Stimulated activated CD4-positive, alpha-beta T cell treated with anti-CD3 and anti-CD28 coated beads, Interleukin-4, amount 100 ng/mL, for 1 hour (primary cell): ENCODE measurements at regions not wholly inside any gene's neighbourhood (a gene's known extent, or its start where the extent isn't known, plus 50 kb on each side); places are given as distances from the start of the nearest gene placed in this dataset.
"Not testable (repeated sequence)": the region's sequence is repeated elsewhere in the genome, so short reads cannot be mapped to it uniquely, and the experiment has no call there.

Experiments
- DNase-seq: peaks from one replicate; pipeline ENCODE4 v3.0.0-alpha.2; 2020

DNA sequence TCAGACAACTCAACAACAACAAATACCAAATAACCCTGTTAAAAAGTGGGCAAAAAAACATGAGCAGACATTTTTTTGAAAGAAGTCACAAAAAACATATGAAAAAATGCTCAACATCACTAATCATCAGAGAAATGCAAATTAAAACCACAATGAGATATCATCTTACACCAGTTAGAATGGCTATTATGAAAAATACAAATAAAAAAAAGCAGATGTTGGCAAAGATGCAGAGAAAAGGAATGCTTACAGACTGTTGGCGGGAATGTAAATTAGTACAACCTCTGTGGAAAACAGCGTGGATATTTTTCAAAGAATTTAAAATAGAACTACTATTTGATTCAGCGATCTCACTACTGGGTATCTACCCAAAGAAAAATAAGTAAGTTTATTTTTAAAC, 114.0 kb downstream of the SLC38A4 start:
- no peak for DNase-seq

DNA sequence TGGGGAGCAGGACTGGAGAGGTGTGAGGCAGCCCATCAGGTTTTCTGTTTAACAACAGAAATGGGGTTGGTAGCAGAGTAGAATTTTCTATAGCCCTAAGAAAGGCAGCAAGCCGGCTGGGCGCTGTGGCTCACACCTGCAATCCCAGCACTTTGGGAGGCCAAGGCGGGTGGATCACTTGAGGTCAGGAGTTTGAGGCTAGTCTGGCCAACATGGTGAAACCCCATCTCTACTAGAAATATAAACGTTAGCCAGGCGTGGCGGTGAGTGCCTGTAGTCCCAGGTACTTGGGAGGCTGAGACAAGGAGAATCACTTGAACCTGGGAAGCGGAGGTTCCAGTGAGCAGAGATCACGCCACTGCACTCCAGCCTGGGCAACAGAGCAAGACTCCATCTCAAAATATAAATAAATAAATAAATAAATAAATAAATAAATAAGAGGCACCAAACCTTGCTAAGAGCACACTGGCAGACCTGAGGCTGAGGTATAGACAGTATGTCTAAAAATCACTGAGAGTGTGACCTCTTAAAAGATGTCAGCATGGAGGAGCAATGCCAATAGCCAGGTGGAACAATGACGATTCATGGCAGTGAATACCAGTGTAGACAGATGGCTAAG, 115.6 kb downstream of the SLC38A4 start:
- DNase-seq = no peak

DNA sequence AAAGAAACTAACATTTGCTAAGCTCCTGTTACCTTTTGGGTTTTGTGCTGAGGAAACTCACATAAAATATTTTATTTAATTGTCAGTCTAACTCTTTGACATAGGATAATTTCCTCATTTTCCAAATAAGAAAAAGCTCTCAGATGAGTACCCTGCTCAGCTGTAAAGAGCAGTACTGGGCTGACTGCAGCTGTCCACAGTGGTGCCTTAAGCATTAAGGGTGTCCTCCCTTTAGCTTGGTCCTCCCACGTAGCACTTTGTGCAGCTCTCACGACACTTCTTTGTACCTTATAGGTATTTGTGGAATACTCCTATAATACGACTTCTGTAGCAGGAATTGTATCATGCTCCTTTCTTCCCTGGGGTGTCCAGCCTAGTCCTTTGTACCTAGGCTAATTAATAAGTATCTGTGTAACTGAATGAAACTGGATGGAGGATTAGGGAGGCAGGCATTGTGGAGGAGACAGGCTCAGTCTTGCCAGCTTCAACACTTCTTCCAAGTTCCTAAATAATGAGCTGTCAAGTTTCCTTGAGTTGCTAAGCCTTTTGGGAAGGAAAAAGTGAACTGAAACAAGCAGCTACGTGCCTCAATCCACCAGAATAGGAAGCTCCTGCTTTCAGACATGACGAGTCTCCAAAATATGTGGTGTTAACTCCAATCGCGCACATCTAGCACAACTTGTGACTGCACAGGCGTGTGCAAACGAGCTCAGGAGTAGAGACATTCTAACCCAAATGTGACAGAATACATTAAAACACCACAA, 123.0 kb downstream of the SLC38A4 start:
- DNase-seq = no peak

DNA sequence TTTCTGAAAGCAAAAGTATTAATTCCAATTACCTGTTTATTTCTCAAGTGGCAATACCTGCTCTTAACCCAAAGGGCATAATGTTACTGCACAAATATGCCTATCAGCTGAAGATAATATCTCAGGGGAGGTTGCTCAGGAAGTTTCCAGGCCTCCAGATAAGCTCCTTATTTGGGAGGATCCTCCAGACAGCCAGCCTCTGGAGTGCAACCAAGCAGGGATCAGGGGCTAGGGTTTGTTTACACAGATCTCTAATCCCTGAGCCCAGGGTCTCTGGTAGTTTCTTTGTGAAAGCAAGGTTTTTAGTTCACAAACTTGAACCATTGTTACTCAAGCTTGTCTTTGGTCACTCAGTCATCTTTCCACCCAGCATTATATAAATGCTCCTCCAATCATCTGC, 124.4 kb downstream of the SLC38A4 start:
- DNase-seq = no peak

DNA sequence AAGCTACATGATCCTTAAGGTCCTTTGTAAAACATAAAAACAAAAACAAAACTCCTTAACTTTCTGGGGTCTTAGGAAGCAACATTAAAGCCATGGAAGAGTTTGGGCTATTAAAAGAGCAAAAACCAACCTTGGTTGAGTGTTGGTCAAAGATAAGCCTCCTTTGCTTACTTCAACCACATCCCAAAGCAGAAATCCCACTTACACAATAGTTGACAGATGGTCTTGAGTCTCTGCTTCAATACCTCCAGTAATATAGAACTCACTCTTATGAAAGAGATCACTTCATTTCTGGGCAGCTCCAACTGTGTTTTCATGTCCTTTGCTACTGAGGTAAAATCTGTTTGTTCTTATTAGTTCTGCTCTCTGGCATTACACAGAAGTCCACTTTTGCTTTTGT, 125.8 kb downstream of the SLC38A4 start:
- no peak for DNase-seq

DNA sequence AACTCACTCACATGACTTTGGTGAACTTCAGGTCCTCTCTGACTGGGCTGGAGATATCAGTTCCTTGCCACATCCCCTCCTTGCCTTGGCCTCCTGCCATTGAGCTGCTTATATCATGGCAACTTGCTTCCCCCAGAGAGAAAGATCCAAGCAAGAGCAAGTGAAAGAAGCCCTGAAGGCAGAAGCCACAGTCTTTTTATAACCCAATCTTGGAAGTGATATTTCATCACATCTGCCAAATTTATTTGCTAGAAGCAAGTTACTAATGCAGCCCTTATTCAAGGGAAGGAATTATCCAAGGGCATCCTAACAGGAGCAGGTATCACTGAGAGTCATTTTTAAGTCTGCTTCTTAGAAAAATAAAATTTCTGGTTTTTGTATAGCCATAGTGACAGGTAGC, 127.8 kb downstream of the SLC38A4 start:
- no peak for DNase-seq

DNA sequence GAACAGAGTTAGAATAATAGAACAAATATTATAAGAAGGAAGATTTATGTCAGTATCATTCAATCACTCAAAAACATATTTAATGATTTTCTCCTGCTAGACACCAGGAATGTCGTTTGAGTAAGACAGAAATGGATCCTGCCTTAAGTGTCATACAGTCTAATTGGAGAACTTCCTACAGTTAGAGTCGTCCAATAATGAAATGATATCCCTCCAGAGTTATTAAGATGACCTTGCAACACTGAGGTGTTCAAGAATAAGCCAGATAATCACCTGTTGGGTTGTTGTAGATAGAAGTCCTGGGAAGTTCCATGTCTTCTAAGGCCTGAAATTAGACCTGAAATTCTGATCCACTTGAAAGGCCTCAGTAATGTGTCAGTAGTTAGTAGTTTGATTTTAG, 132.3 kb downstream of the SLC38A4 start:
- no peak for DNase-seq

DNA sequence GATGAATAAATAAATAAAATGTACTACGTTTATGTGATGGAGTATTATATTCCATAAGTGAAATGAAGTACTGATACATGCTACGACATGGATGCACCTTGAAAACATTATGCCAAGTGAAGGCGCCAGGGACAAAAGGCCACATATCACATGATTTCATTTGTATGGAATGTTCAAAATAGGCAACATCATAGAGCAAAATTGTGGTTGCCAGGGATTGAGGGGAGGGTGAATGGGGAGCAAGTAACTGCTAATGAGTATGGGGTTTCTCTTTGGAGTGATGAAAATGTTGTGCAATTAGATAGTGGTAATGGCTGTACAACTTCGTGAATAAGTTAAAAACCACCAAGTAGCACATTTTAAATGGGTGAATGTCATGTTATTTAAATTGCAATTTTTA, 132.8 kb downstream of the SLC38A4 start:
- no peak for DNase-seq

DNA sequence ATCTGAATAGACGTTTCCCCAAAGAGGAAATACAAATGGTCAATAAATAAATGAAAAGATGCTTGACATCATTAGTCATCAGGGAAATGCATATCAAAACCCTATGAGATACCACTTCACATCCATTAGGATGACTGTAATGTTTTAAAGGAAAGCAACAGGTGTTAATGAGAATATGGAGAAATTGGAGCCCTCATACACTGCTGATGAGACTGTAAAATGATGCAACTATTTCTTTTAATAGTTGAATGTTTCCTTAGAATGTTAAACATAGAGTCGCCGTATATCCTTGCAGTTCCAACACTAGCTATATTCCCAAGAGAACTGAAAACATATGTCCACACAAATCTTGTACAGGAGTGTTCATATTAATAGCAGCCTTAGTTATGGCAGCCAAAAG, 133.2 kb downstream of the SLC38A4 start:
- DNase-seq = no peak

DNA sequence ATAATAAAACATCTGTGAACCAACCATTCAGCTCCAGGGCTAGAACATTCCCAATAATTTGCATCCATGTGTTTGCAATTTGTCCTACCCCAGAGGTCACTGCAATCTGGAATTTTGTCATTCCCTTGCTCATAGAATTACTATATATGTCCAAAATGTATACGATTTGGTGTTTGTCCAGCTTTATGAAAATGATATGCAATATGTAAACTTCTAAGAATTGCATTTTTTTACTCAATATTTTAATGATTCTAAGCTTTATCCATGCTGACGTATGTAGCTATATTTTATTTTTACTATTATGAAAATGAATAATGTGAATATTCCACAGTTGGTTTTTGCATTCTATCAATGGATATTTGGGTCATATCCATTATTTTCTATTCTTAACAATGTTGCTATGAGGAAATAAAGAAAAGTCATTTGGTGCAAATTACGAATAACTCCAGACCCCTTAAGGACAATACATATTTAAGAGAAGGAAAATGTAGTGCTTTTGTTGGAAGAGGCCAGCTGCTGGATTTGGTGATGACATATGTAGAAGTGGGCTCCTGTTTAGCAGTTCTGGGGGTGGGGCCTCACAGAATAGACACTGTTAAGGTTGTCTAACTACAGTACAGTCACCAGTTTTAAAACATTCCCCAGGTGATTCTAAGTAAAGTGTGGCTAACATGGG, 139.4 kb downstream of the SLC38A4 start:
- DNase-seq = no peak

DNA sequence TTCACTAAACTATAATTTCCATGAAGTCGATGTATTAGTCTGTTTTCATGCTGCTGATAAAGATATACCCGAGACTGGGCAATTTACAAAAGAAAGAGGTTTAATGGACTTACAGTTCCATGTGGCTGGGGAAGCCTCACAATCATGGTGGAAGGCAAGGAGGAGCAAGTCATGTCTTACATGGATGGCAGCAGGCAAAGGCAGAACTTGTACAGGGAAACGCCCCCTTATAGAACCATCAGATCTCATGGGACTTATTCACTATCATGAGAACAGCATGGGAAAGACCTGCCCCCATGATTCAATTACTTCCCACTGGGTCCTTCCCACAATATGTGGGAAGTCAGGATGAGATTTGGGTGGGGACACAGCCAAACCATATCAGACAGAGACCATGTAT, 141.6 kb downstream of the SLC38A4 start:
- DNase-seq = not testable (repeated sequence)

DNA sequence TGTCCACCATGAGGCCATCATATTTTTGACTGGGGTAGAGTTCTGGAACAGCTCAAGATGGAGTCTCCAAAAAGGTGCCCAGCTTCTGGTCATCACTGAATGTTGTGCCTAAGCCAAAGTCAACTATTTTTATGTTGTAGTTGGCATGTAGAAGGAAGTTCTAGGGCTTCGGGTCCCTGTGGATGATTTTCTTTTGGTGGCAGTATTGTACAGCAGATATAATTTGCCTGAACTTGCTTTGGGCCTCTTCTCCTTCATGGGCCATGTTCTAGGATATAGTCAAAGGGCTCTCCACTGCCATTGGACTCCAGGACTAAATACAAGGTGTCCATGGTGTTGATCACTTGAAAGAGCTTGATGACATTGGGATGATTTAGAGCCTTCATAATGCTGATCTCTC, 143.6 kb downstream of the SLC38A4 start:
- no peak for DNase-seq

DNA sequence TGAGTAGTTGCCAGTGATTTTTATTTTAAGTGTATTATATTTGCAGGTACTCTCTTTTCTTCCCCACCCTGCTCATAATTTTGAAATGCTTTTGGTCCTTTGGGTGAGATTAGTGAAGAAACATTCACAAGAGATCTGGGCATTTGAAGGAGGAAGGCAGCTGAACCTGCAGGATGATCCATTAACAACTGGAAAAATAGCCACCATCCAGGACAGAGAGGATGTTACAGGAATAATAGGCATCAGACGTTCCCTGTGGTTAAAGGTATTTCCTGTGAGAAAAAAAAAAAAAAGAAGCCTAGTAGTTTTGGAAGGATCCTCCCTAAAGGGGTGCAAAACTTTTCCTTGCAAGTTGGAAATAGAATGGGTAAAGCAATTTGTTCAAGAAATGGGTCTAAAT, 145.3 kb downstream of the SLC38A4 start:
- no peak for DNase-seq

DNA sequence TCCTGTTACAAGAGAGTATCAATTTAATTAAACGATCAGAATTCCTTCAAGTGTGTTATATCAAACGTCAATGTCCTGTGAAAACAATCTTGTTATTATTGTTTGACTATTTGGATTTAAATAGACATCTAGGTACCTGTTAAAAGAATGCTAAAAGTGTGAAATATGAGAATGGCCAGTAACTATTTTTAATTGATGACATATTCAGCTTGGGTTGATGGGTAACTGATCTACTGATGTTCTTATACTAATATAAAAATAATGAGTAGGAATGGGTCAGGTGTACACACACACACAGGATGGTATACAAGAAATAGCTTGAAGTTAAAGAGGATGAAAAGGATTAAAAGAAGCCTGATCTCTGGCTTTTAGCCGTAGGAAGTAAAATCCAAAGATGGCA, 146.0 kb downstream of the SLC38A4 start:
- DNase-seq = no peak

DNA sequence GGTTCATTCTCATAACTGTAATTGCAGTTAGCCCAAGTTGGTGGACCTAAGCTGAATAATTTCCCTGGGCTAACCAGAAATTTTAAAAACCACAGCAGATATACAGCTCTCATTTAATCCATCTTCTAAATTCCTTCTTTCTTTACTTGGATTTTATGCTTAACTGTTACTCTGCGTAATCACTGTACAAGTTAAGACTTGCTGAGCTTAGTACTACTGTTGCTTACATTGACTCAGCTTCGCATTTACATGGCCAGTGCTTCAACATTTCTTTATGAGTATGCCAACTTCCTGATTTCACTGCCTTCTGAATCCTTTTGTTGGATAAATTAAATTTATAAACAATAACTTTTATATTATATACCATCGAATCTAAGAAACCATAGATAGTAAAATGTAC, 147.4 kb downstream of the SLC38A4 start:
- DNase-seq = no peak

DNA sequence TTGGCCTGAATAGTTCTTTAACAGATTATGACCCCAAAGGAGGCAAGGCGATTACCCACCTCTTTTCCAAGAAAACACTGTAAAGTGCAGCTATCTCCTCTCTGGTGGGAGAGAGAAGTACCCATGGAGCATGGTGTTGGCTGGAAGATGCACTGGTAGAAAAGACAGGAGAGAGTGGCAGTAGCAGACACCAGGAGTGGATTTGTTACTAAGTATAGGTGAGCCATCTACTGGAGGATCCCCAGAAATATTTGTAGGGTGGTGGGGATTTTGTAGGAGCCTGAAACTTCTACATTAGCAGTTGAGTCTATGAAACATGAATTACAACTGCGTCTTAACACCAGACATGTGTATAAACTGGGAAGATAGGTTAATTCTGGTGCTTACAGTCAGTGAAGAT, 148.0 kb downstream of the SLC38A4 start:
- no peak for DNase-seq

DNA sequence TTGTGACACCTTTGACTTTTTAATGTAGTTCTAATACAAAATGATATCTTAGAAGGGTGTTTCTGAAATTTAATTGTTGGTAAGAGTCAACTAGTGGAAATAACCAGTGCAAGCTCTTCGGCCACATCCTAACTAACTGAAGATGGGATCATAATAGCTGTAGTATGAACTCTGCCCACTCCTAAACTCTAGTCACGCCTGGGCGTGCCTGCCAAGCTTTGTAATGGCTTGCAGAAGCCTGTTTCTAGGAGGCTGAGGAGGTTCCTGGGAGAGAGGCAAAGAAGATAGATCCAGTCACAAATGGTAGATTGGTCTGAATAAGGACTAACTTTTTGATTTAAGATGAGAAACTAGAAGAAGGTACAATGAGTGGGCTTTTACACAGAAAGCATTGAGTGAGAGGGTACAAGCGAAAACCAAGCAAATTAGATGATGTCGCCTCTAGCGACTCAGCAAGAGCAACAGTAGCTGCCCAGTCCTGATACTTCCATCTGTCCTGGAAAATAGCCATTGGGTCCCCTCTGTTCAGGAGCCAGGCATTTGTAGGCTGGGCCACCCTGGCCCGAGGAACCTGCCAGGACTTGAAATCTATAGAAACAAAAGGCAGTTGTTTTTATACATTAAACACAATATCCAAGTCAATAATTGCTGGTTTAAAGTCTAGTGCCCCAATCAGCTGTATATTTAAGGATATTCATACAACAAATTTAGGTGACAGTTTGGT, 148.8 kb downstream of the SLC38A4 start:
- DNase-seq = no peak

DNA sequence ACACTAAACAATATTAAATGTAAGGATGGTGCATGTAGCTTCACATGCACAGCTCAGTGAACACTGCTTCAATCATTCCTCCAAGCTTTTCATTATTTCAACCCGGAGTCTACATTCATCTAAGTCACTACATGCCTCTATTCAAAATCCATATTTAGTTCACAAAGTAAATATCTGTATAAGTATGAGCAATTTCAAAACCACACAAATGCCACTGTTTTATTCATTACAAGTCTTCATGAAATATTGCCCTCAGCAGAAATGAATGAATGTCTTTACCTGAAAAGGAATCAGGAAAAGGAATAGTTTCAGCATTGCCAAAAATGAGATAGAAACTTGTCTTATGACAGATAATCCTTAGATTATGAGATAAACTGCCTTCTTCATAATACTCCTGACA, 149.4 kb downstream of the SLC38A4 start:
- no peak for DNase-seq

DNA sequence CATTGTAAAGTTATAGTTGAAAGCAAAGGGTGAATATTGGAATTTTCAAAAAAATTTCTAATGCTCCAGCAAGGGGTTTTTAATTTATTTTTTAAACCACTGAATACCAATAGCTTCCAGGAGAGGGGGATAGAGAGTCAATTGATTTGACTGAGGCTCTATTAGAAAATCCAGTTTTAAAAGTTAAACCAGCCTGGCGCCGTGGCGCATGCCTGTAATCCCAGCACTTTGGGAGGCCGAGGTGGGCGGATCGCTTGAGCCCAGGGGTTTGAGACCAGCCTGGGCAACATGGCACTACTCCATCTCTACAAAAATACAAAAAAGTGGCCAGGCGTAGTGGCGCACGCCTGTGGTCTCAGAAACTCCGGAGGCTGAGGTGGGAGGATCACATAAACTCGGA, 150.1 kb downstream of the SLC38A4 start:
- DNase-seq = no peak

DNA sequence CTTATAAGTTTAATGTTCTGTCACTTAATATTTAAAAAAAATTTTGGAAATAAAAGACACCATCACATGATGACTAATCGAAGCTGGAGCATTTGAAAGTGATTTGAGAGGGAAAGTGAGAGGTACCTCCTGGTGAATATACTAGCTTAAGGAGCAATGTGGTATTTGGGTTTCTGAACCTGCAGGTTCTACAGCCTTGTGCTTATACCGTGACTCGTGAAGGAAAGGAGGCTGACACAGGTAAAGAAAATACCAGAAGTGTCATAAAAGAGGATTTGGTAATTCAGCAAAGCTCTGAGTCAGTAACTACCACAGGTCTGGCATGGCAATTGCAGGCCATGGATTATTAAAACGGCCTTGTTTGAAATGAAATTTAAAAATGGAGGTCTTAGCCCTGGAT, 151.0 kb downstream of the SLC38A4 start:
- DNase-seq = no peak

DNA sequence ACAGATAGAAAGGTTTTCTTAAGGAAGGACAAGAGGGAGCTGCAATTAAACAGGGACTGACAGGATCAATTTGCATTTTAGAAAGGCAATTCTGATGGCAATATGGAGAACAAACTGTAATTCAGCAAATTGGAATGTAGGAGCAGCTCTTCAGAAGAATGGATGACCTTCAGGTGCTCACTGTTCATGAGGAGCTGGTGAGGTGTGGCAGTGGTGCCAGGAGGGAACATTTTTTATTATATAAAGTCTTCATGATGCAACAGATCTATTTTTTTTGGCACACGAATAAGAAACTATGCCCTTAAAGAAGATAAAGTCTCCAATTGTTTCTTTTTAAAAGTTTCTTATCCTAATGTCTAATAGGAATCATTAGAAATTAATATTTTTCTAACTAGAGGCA, 151.7 kb downstream of the SLC38A4 start:
- DNase-seq = no peak

DNA sequence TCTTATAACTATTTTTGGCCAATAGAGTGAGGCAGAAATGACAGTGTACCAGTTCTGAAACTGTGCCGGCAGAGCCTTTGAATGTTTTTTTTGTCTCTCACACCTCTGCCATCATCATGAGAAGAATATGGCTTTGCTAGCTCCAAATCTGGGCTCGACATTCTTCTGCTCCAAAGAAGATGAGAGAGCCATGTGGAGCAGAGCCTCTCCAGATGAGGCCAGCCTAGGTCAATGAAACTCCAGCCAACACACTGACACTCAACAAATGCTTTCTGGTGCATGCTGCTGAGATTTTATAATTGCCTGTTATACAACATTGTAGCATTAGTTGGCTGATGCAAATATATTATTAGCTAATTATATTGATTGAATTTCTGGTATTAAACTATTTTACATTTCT, 154.7 kb downstream of the SLC38A4 start:
- DNase-seq = no peak

DNA sequence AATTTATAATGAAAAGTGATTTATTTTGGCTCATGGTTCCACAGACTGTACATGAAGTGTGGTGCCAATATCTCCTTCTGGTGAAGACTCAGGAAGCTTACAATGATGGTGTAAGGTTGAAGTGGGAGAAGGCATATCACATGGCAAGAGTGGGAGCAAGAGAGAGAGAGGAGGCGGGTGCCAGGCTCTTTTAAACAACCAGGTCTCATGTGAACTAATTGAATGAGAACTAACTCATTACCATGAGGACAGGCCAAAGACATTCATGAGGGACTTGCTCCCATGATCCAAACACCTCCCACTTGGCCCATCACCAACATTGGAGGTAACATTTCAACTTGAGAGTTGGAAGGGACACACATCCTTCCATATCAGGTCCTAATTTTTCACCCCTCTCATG, 155.2 kb downstream of the SLC38A4 start:
- no peak for DNase-seq

DNA sequence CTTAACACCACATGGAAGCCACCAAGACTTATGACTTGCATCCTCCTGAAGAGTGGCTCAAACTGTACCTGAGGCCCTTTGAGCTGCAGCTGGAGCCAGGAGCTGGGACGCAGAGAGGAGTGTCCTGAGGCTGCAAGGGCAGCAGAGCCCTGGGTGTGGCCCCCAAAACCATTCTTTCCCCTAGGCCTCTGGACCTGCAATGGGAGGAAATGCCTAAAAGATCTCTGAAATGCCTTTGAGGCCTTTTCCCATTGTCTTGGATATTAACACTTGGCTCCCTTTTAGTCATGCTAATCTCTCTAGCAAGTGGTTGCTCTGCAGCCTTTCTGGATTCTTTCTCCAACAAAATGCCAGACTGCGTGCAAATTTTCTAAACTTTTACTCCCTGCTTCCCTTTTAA, 156.1 kb downstream of the SLC38A4 start:
- no peak for DNase-seq
